Astrocyte of the spinal cord (primary cell): ENCODE measurements at regions not wholly inside any gene's neighbourhood (a gene's known extent, or its start where the extent isn't known, plus 50 kb on each side); places are given as distances from the start of the nearest gene placed in this dataset.
"Not testable (repeated sequence)": the region's sequence is repeated elsewhere in the genome, so short reads cannot be mapped to it uniquely, and the experiment has no call there.

ENCODE experiments used
- DNase-seq: peaks from one replicate; pipeline ENCODE4 v3.0.0; 2011; ENCODE audit warnings: low read depth, low spot score
- H3K4me3 ChIP-seq: 2 replicates; pipeline ENCODE4 v1.5.1; 2011; ENCODE audit warnings: low read depth, mild to moderate bottlenecking, low read length, moderate library complexity
- CTCF ChIP-seq: IDR thresholded peaks from 2 replicates; pipeline ENCODE4 v1.5.1; 2012; ENCODE audit warnings: low read depth, mild to moderate bottlenecking, low read length, inconsistent platforms
- in situ Hi-C: cut with HindIII; loops from 2 replicates; pipeline ENCODE4 v1.10.0; 2017; ENCODE audit warnings: low sequenced_read_pairs

DNA sequence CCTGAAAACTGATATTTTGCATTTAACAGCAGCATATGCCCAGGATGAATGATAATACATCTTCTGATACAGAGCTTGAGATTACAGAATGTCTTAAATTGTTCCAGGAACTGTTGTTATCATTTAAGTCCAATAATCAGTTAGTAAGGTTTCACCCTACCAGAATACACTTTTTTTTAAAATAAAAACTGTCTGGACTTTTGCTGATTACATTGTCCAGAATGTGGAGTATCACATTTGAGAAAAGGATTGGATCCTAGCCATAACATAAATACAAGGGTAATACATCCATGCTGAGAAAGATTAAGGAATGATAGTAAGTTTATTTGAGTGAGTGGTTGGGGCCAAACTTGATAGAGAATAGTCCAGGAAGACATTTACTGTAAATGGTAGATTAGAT lies 71.0 kb downstream of the SEPTIN7 start:
- DNase-seq: no peak
- in situ Hi-C loops: no loop called here
- no peak overlapping the region for H3K4me3 ChIP-seq
- no peak for TF ChIP-seq CTCF

DNA sequence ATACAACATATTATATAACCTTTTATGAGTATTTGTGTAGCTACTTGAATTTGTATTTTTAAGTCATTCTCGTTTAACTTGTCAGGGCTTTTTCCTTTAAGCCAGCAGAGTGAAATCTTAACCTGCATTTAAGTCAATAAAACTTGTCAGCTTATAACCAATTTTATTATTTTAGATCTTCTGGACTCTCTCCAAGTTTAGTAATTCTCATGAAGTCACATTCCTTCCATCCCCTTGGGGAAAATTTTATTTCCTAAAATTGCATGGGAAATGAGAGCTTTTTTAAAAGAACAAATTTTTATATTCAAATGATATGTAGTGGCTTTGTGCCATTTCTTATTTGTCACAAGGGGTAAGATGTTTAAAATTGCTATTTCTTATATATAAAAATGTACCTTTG lies 74.0 kb downstream of the SEPTIN7 start:
- no peak overlapping the region for H3K4me3 ChIP-seq
- DNase-seq: peak; percentile 10
- no peak for TF ChIP-seq CTCF
- in situ Hi-C loops: no loop called here

- in situ Hi-C loops: no loop called here
- peak; percentile 13 for DNase-seq
- no peak overlapping the region for H3K4me3 ChIP-seq
- no peak for TF ChIP-seq CTCF
Observed at GRCh38 chr7:35875292-35875691, 74.4 kb downstream of the SEPTIN7 start.

DNA sequence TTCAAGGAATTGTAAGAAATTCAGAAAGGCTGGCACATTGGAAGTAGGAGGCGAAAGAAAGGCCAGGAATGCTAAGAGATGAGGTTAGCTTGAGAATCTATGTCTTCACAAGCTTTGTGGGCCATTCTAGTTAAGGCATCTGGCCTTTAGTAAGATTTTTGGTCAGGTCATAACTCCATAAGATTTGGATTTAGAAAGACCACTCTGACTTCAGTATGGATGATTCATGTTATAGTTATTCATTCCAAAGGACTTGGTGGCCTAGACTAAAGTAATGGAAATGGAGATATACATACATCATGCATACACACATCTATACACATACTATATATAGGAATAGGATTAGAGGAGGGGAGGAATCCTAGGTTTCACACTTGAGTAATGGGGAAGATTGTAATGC lies 77.5 kb downstream of the SEPTIN7 start:
- no peak for TF ChIP-seq CTCF
- in situ Hi-C loops: no loop called here
- H3K4me3 ChIP-seq: no peak overlapping the region
- DNase-seq: no peak

DNA sequence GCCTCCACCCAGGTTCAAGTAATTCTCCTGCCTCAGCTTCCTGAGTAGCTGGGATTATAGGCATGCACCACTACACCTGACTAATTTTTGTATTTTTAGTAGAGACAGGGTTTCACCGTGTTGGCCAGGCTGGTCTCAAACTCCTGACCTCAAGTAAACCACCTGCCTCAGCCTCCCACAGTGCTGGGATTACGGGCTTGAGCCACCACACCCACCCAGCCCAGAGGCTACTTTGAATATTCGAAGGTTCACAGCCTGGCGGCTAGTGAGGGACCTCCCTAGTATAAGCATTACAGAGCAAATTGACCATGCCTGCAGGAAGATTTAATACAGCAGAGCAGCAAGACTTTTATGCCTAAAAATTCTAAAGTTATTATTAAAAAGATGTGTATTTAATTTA lies 86.6 kb downstream of the SEPTIN7 start:
- DNase-seq, in situ Hi-C loops, H3K4me3 ChIP-seq: not testable (repeated sequence)

DNA sequence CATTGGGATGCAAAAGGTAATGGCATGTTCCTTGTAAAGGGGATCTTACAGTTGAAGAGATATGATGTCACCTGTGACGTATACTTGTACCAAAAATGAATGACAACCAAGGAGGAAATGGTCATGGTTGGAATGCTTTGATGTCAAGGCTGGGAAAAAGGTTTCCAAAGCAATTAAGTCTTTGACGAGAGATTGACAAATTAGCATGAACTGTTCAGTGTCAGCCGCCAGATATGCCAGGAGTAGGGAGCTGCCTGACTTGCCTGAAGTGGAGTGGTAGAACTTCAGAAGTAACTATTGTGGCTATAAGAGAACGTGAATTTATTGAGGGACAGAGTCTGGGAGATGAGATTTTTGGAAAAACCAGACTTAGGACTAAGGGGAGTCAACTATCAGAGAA lies 88.1 kb downstream of the SEPTIN7 start:
- DNase-seq: no peak
- no peak for TF ChIP-seq CTCF
- H3K4me3 ChIP-seq: no peak overlapping the region
- in situ Hi-C loops: no loop called here

GRCh38 chr7:35889870-35890269 lies 89.0 kb downstream of the SEPTIN7 start:
- no peak overlapping the region for H3K4me3 ChIP-seq
- in situ Hi-C loops: no loop called here
- DNase-seq: no peak
- TF ChIP-seq CTCF: no peak
